Ovary (tissue), 3 donors: ENCODE measurements at regions not wholly inside any gene's neighbourhood (a gene's known extent, or its start where the extent isn't known, plus 50 kb on each side); places are given as distances from the start of the nearest gene placed in this dataset.

Experiments
- CTCF ChIP-seq, 3 donors: fragments of 450-650 bp in 2 of 3; fragments of 200-600 bp in 1 of 3; IDR thresholded peaks; one replicate each; pipeline versions ENCODE4 v1.5.1 to v1.8.0; 2016 to 2022; ENCODE audit warnings: antibody characterized with exemption in 3 of 3, mild to moderate bottlenecking in 1 of 3
- POLR2A ChIP-seq: fragments of 450-650 bp; IDR thresholded peaks from one replicate; pipeline ENCODE4 v1.6.1; 2017; ENCODE audit warnings: antibody characterized with exemption, mild to moderate bottlenecking, moderate library complexity
- donor health status: DM: no; HTN: no; CAD: no.

GRCh38 chr1:87728169-87728568, 399.5 kb downstream of the LMO4 start:
- TF ChIP-seq POLR2A (no peak), CTCF (IDR thresholded peaks at IDR 0.05) (no peak)
